ENCODE measurements at regions not wholly inside any gene's neighbourhood (a gene's known extent, or its start where the extent isn't known, plus 50 kb on each side); places are given as distances from the start of the nearest gene placed in this dataset.

DNA sequence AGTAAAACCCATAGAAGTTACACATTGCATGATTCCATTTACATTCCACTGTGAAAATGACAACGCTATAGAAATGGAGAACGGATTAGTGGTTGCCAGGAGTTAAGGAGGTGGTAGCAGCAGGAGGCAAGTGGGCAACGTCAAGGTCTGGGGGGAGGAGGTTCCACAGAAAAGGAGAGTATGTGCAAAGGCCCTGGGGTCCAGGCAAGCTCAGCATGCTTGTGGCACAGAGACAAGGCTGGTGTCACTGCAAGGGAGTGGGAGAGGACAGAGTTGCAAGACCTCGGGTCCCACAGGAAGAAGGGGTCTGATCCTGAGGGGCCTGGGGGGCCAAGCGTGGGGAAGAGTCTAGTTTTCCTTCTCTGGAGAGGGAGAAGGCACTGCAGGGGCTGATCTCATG lies 240.8 kb downstream of the MN1 start:
- no peaks in the 10 kb centered on the region for H3K79me1 ChIP-seq (ENCODE audit: insufficient read depth, low read depth, low read length, poor library complexity, severe bottlenecking)
- H3K4me1 Mint-ChIP-seq: peaks cover 25 to 40% of the 10 kb centered on the region in 2 experiments
- no peaks in the 10 kb centered on the region for H4K20me1 ChIP-seq (ENCODE audit: control insufficient read depth, insufficient read depth, insufficient read length)
- no peak overlapping the region for H4K5ac ChIP-seq (ENCODE audit: insufficient read length, low read depth, low read length)
- H3K23me2 ChIP-seq (ENCODE audit: insufficient read length, low read depth, low read length, poor library complexity, severe bottlenecking): no peaks in the 10 kb centered on the region
- no peaks in the 10 kb centered on the region for H3K36me3 Mint-ChIP-seq (ENCODE audit: insufficient read depth in 1 of 3, low read depth in 3 of 3)
- H3K9me3 ChIP-seq (ENCODE audit: control insufficient read depth, low read depth, low read length): no peaks in the 10 kb centered on the region
- H3K9ac ChIP-seq (ENCODE audit: extremely low read depth, insufficient read length, low read length): no peak overlapping the region
- no peaks in the 10 kb centered on the region for H3K79me2 ChIP-seq (ENCODE audit: insufficient read depth, low read length)
- H3K56ac ChIP-seq (ENCODE audit: insufficient read length, low read depth, low read length): no peak overlapping the region
- H3K27ac ChIP-seq (ENCODE audit: insufficient read length, low read depth, low read length): no peak overlapping the region
- no peak overlapping the region for H3K23ac ChIP-seq (ENCODE audit: insufficient read length, low read depth, low read length)
- H3K4me2 ChIP-seq (ENCODE audit: insufficient read depth, insufficient read length, low read length): no peak overlapping the region
- H2AK5ac ChIP-seq (ENCODE audit: insufficient read length, low read length): no peak overlapping the region
- no peak overlapping the region for H3K4me3 Mint-ChIP-seq
- no CpG with 5 or more reads among the region's 5 CpGs for WGBS (ENCODE audit: extremely low coverage, insufficient read length, low lambda C conversion rate)
- H2BK5ac ChIP-seq (ENCODE audit: insufficient read length, low read length): no peak overlapping the region
- H3K27me3 ChIP-seq (ENCODE audit: insufficient read depth, low read length): no peaks in the 10 kb centered on the region
- H3K27ac Mint-ChIP-seq: peak overlapping the region in 1 of 3 experiments; percentile 60; a peak in 2 of 7 replicates
- no peak overlapping the region for H2BK15ac ChIP-seq (ENCODE audit: low read depth, low read length)
- no peak overlapping the region for H3K18ac ChIP-seq (ENCODE audit: insufficient read length, low read depth, low read length)
- H2AFZ ChIP-seq (ENCODE audit: low read length): no peak overlapping the region
- TF ChIP-seq, protein P1, sequence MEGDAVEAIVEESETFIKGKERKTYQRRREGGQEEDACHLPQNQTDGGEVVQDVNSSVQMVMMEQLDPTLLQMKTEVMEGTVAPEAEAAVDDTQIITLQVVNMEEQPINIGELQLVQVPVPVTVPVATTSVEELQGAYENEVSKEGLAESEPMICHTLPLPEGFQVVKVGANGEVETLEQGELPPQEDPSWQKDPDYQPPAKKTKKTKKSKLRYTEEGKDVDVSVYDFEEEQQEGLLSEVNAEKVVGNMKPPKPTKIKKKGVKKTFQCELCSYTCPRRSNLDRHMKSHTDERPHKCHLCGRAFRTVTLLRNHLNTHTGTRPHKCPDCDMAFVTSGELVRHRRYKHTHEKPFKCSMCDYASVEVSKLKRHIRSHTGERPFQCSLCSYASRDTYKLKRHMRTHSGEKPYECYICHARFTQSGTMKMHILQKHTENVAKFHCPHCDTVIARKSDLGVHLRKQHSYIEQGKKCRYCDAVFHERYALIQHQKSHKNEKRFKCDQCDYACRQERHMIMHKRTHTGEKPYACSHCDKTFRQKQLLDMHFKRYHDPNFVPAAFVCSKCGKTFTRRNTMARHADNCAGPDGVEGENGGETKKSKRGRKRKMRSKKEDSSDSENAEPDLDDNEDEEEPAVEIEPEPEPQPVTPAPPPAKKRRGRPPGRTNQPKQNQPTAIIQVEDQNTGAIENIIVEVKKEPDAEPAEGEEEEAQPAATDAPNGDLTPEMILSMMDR (conservative IDR thresholded peaks at IDR 0.05): no peak
- H2BK120ac ChIP-seq (ENCODE audit: low read depth, low read length, poor library complexity, severe bottlenecking): no peak overlapping the region
- H3K4ac ChIP-seq (ENCODE audit: low read depth, low read length): no peak overlapping the region
- no peak overlapping the region for H2BK12ac ChIP-seq (ENCODE audit: insufficient read length, low read depth, low read length)
- no peak overlapping the region for H2BK20ac ChIP-seq (ENCODE audit: low read depth, low read length, poor library complexity, severe bottlenecking)
- H4K91ac ChIP-seq (ENCODE audit: insufficient read length, low read depth, low read length): no peak overlapping the region
- no peaks in the 10 kb centered on the region for H3K4me1 ChIP-seq (ENCODE audit: insufficient read depth, low read length)
- H3K27me3 Mint-ChIP-seq (ENCODE audit: low read depth): peaks cover 30% of the 10 kb centered on the region
- no peak for DNase-seq
- no peak overlapping the region for H3K14ac ChIP-seq (ENCODE audit: insufficient read depth, low read length)
- H3T11ph ChIP-seq (ENCODE audit: low read length): no peak overlapping the region
- no peak overlapping the region for H4K8ac ChIP-seq (replicated peaks; ENCODE audit: insufficient read length, low read depth, low read length)
- H3K9me3 Mint-ChIP-seq: peaks cover 0 to 3% of the 10 kb centered on the region in 2 experiments; a peak in 2 of 5 replicates
